WERI-Rb-1 (cell line): ENCODE measurements at regions not wholly inside any gene's neighbourhood (a gene's known extent, or its start where the extent isn't known, plus 50 kb on each side); places are given as distances from the start of the nearest gene placed in this dataset.

Source experiments
- DNase-seq: peaks from one replicate; pipeline ENCODE4 v3.0.0-alpha.2; 2020
- H3K27ac ChIP-seq: fragments of 250-450 bp; sonication (Bioruptor Pico); 2 replicates; pipeline ENCODE4 v1.5.1; 2020; ENCODE audit warnings: mild to moderate bottlenecking, moderate library complexity
- H3K27me3 ChIP-seq: fragments of 250-450 bp; sonication (Bioruptor Pico); 2 replicates; pipeline ENCODE4 v1.5.1; 2021; ENCODE audit warnings: mild to moderate bottlenecking, low read depth, moderate library complexity; ENCODE audit not compliant: insufficient read depth, severe bottlenecking
- H3K36me3 ChIP-seq: fragments of 250-450 bp; sonication (Bioruptor Pico); 2 replicates; pipeline ENCODE4 v1.5.1; 2020; ENCODE audit warnings: mild to moderate bottlenecking, moderate library complexity
- H3K4me3 ChIP-seq: 2 replicates; pipeline ENCODE4 v1.5.1; 2011; ENCODE audit warnings: low read depth, mild to moderate bottlenecking, control low read depth, low read length
- H3K9me3 ChIP-seq: fragments of 250-450 bp; sonication (Bioruptor Pico); 2 replicates; pipeline ENCODE4 v1.5.1; 2021; ENCODE audit warnings: mild to moderate bottlenecking, moderate library complexity; ENCODE audit not compliant: severe bottlenecking
- CTCF ChIP-seq: IDR thresholded peaks from 2 replicates; pipeline ENCODE4 v1.5.1; 2011; ENCODE audit warnings: low read depth, mild to moderate bottlenecking, control low read depth, inconsistent platforms, low read length

GRCh38 chr1:96233422-96233821, 488.2 kb upstream of the PTBP2 start:
- Histone ChIP-seq H3K36me3 (no peaks in the 10 kb centered on the region), H3K9me3 (no peaks in the 10 kb centered on the region), H3K4me3 (no peak overlapping the region), H3K27ac (no peak overlapping the region), H3K27me3 (no peaks in the 10 kb centered on the region)
- DNase-seq, result no peak
- TF ChIP-seq CTCF, result no peak

GRCh38 chr1:96234299-96234698, 487.3 kb upstream of the PTBP2 start:
- H3K27me3 ChIP-seq, result no peaks in the 10 kb centered on the region
- no peaks in the 10 kb centered on the region for H3K9me3 ChIP-seq
- no peak overlapping the region for H3K27ac ChIP-seq
- no peak for DNase-seq
- no peak overlapping the region for H3K4me3 ChIP-seq
- TF ChIP-seq CTCF, result no peak
- no peaks in the 10 kb centered on the region for H3K36me3 ChIP-seq

- DNase-seq, result peak; percentile 48
Observed at GRCh38 chr1:96236156-96236739, 485.3 kb upstream of the PTBP2 start.

GRCh38 chr1:96238426-96238825, 483.2 kb upstream of the PTBP2 start:
- no peak for DNase-seq
- Histone ChIP-seq H3K4me3 (no peak overlapping the region), H3K27me3 (no peaks in the 10 kb centered on the region), H3K36me3 (no peaks in the 10 kb centered on the region), H3K27ac (no peak overlapping the region), H3K9me3 (no peaks in the 10 kb centered on the region)
- no peak for TF ChIP-seq CTCF

More at GRCh38 chr1:96236156-96236739, 485.3 kb upstream of the PTBP2 start:
- H3K36me3 ChIP-seq, result no peaks in the 10 kb centered on the region
- no peaks in the 10 kb centered on the region for H3K27me3 ChIP-seq
- H3K9me3 ChIP-seq, result no peaks in the 10 kb centered on the region
- no peak overlapping the region for H3K4me3 ChIP-seq
- H3K27ac ChIP-seq, result no peak overlapping the region
- peak; percentile 45 for TF ChIP-seq CTCF

- H3K27ac ChIP-seq, result no peak overlapping the region
- H3K9me3 ChIP-seq, result no peaks in the 10 kb centered on the region
- no peaks in the 10 kb centered on the region for H3K27me3 ChIP-seq
- no peak for TF ChIP-seq CTCF
- no peak overlapping the region for H3K4me3 ChIP-seq
- no peaks in the 10 kb centered on the region for H3K36me3 ChIP-seq
- DNase-seq, result no peak
Observed at GRCh38 chr1:96240438-96240837, 481.1 kb upstream of the PTBP2 start.

- no peaks in the 10 kb centered on the region for H3K9me3 ChIP-seq
- no peaks in the 10 kb centered on the region for H3K27me3 ChIP-seq
- H3K36me3 ChIP-seq, result no peaks in the 10 kb centered on the region; the same call in 1 of the 2 replicates
- TF ChIP-seq CTCF, result no peak
- no peak overlapping the region for H3K4me3 ChIP-seq
- no peak for DNase-seq
- H3K27ac ChIP-seq, result no peak overlapping the region
Observed at GRCh38 chr1:96253246-96254035, 468.1 kb upstream of the PTBP2 start.
